ENCODE measurements at regions not wholly inside any gene's neighbourhood (a gene's known extent, or its start where the extent isn't known, plus 50 kb on each side); places are given as distances from the start of the nearest gene placed in this dataset.
"Not testable (repeated sequence)": the region's sequence is repeated elsewhere in the genome, so short reads cannot be mapped to it uniquely, and the experiment has no call there.

DNA sequence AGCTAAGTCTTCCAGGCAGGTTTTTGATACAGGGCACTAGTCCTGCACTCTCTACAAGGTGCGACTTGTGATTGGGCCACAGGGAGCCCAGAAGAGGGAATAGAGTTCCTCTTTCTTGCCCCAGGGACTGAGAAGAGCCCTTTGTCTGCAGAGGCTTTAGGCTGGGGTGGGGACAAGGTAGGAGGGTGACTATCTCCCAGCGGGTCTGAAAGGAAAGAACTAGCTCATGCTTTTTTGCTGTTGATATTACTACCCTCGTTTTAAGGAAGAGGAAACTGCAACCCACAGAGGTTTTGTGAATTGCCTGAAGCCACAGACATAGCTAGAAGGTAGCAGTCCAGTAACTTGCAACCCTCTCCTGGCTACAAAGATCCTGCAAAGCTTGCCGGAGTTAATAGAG, 615.2 kb downstream of the MATN1 start:
- DNase-seq, result peak; percentile 18 to 42

DNA sequence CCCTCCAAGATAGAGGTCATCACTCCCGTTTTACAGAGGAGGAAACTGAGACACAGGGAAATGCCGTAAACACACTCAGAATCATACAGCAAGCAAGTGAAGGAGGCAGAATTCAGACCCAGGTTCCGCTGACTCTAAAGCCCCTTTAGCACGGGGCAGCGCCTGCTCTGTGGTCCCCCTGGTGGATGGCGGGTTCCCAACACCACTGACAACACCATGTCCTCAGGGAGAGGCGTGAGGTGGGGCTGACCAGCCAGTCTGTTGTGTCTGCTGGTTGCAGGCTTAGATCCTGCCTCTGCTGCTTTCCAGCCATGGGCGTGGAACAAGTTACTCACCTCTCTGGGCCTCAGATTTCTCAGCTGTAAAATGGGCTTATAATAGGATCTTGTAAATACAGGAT, 617.3 kb downstream of the MATN1 start:
- no peak for DNase-seq

GRCh38 chr1:30104551-30104950, 618.8 kb downstream of the MATN1 start:
- no peak for DNase-seq

GRCh38 chr1:30103708-30104411, 619.5 kb downstream of the MATN1 start:
- DNase-seq, result no peak

GRCh38 chr1:30102605-30103004, 620.8 kb downstream of the MATN1 start:
- DNase-seq, result no peak

- DNase-seq, result no peak
These were observed 621.7 kb downstream of the MATN1 start for GRCh38 chr1:30101487-30102227.

DNA sequence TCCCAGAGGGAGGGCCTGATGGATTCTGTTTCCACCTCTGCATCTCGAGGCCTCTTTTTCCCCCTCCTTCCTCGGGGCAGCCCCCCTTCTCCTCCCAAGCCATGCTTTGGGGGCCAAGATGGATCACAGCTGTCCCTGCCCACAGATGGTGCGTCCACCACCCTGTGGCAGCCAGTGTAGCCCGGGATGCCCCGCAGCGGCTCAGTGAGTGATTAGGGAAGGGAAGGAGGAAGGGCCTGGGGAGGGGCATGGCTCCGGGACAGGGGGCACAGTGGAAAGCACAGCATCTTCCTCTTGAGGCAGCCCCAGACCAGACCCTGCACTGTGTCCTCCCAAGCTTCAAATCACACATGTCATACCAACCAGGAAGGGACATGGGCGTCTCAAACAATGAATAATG, 622.4 kb downstream of the MATN1 start:
- DNase-seq, result no peak

DNA sequence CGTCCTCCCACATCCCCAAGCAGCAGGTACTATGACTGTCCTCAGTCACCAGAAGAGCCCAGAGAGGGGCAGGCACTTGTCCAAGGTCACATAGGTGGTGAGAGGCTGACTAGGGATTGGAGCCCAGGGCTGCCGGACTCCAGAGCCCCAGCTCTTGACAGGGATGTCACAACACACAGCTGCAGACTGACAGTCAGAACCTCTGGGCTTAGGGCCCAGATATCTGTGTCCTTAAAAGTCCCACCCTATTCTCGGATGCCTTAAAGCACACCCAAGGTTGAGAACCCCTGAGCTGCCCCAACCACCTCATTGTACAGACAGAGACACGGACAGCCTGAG, 622.9 kb downstream of the MATN1 start:
- DNase-seq, result no peak

GRCh38 chr1:30099587-30100523, 623.5 kb downstream of the MATN1 start:
- DNase-seq, result no peak

GRCh38 chr1:30097851-30098250, 625.5 kb downstream of the MATN1 start:
- DNase-seq, result not testable (repeated sequence)

DNA sequence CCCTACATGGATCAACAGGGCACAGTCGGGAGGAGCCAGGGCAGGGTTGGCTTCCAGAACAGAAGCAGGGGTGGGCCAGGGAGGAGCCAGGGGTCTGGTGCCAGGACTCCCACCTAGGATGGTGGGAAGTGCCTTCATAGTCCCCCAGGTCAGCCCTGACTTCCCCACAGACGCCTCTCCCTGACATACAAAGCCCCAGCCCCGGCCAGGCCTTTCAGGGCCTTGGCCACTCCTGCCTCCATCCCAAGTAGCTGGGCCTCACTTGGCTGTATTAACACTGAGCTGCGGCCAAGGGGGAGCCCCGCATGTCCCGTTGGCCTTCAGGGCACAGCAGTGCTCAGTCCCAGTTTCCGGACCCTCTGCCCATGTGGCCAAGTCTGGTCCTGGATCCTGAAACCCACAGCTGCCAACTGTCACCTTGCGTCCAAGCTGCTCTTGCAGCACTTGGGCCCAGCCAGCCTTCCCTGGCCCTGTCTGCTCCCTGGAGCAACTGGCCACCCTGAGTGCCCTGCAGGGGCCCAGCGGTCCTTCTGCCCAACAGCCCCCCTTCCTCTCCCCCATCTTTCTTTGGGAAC, 627.8 kb downstream of the MATN1 start:
- no peak for DNase-seq

DNA sequence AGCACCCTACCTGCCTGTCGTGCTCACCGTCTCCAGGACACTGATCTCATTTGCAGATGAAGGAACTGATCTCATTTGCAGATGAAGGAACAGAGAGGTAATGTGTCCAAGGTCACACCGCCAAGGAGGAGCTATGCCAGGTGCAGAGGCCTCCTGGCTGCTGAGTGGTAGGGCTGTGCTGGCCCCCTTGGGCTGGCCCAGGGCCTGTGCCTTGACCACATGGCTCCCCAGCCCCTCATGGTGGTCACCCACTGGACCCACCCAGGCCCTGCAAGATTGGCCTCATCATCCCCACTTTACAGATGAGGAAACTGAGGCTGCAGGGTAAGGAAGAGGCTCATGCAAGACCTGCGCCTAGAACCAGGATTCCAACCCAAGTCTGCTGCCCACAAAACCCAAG, 628.3 kb downstream of the MATN1 start:
- no peak for DNase-seq

DNA sequence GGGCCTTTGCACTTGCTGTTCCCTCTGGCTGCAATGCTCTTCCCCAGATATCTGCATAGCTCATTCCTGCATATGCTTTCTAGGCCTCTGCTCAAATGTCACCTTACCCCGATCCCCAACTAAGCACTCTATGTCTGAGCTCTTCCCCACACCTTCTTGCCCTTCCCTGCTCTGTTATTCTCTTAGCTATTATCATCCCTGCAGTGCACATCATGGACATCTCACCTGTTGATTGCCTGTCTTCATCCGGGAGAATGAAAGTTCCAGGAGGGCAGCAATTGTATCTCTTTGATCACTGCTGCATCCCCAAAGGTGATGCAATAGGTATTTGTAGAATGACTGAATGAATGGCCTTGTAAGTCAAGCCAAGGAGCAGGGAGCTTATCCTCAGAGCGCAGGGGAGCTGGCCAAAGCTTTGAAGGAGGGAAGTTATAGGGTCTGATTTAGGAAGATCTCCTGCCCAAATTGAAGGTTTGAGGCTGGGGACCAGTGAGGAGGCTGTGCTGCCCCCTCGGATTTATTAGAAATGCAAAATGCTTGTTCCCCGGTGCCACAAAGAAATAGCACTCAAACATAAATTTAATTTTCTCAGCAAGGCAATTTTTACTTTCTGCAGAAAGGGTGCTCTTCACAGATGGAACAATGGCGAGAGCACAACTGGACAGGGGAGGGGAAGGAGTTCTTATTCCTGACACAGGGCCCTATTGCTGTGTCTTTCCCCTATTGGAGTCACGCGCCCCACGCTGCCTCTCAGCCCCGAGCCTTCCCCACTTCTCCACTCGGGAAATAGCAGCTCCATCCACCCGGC, 631.1 kb downstream of the MATN1 start:
- no peak for DNase-seq

DNA sequence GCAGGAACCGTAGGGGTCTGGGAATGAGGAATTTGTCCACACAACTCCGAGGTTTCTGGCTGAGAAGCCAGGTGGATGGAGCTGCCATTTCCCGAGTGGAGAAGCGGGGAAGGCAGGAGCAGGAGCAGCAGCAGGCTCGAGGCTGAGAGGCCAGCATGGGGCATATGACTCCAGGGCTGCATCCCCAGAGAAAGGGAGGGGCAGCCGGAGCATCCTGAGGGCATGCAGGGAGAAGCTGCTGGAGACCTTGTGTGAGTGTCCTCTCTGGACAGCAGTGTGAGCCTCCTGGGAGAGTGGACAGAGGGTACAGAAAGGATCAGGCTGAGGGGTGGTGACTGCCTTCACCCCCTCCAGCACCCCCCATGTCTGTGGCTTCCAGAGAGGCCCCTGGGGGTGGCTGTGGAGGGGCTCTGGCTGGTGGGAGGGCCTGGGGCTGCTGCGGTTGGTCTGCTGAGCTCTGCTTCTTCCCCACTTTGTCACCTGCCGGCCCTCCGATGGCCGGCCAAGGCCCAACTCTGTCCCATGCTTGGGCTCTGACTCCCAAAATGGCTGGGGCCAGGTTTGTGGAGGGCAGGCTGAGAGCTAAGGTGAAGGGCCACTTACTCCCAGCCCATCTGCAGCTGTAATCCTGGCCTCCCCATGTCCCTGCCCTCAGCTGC, 633.1 kb downstream of the MATN1 start:
- DNase-seq, result no peak

DNA sequence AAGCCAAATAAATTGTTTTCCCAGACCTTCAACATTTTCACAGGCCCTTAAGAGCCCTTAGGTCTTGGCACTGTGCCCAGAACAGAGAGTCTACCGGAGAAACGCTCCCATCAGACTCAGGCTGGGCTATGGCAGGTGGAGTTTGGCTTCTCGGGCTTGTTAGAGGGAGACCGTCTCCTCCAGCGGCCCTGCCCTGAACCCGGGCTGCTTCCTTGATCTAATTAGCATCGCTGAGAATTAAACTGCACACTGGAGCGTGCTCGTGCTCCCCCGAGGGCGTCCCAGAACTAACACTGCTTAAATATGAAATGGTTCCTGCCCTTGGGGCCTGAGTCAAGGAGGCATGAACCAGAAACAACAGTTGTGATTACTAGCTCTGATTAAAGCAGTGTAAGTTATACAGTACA, 634.4 kb downstream of the MATN1 start:
- DNase-seq, result no peak

- no peak for DNase-seq
These were observed 634.8 kb downstream of the MATN1 start for GRCh38 chr1:30088594-30088993.

DNA sequence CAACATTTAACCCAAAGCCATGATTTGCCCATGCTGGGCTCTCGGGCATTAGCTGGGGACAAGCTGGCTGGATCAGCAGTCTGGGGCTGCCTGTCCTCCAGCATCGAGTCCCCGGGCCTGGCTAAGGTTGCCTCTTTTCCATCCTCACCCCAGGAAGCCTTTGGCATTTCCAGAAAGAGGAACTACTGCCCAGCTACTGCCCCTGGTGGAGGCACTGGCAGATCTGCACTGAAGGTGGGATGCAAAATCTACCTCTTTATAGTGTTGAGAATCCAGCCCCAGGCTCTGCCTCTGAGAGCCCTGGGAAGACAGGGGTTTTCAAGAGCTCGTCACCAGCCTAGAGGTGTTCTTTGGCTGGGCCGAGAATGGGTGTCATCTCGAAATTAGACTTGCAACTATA, 635.9 kb downstream of the MATN1 start:
- peak; percentile 7 to 31 for DNase-seq

DNA sequence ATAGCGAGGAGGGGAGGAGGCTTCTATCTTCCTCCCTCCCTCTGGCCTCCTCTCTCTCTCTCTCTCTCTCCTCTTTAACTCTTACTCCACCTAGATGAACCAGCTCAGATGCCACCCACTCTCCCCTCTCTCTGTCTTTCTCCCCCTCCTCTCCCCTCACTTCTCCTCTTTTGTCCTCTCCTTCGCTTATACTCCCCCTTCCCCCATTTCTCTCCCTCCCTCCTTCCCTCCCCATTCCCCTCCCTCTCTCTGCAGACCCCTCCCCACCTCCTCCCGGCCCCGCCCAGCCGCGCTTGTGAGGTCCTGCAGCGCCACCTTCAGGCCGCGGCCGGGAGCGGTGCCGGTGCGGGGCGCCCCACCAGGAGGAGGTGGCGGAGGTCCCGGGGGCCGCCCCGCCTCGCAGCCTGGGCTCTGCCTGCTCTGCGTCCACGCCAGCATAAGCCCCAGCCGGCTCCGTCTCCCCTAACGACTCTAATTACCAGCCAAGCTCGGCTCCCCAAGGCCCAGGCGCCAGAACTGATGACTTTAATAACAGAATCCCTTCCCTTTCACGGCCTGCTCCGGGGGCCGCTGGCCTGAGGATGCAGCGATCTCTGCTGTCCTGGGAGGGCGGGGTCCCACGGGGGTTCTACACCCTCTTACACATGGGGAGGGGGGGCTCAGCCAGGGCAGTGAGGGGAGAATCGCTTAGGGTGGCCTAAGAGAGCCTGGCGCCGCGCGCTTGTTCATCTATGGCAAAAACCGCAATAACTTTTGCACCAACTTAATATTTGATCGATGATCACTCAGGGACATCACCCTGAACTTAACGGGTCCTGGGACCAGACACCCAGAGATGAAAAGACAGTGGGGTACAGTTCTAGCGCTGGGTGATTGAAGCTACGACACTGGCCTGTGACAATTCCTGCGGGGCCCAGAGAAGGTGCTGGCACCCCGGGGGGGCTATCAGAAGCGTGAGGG, 637.3 kb downstream of the MATN1 start:
- DNase-seq, result peak in 1 of 2 donors; percentile 11

DNA sequence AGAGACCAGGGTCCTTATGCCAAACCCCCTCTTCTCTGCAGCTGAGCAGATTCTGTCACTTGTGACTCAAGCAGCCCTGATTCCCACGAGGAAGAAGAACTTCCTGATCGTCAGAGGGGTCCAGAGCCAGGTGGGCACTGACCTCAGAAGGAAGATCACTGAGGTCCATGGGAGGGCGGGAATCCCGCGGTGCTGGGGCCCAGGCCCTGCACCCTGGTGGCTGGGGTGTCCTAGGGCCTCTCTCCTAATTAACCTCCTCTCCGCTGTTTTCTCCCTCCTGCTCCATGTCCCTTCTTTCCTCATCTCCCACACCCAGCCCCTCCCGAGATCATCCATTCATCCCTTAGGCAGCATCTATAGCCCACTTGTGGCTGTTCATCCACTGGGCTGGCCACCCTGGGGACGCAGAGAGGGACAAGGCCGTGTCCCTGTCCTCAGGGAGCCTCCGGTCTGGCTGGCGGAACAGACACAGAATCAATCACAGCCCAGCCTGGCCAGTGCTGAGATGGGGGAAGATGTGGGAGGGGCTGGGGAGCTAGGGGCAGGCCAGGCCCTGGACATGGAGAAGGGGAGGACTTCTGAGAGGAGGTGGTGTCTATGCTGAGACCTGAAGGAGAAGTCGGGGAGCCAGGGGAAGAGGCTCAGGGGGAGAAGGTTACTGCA, 638.3 kb downstream of the MATN1 start:
- DNase-seq, result no peak

All from inflammatory macrophage (primary cell).